Upper lobe of right lung (tissue), 1 donor: ENCODE measurements at regions not wholly inside any gene's neighbourhood (a gene's known extent, or its start where the extent isn't known, plus 50 kb on each side); places are given as distances from the start of the nearest gene placed in this dataset.

Experiments
- ATAC-seq: fragments of 200-7000 bp; cut with Tn5 transposase; one replicate; pipeline ENCODE4 v1.9.1; 2020; ENCODE audit warnings: mild to moderate bottlenecking, moderate library complexity
- DNase-seq: peaks from one replicate; pipeline ENCODE4 v3.0.0-alpha.2; 2020
- H3K27ac ChIP-seq: fragments of 200-600 bp; one replicate; pipeline ENCODE4 v1.8.0; 2022
- H3K27me3 ChIP-seq: fragments of 200-600 bp; one replicate; pipeline ENCODE4 v1.8.0; 2022; ENCODE audit warnings: mild to moderate bottlenecking
- H3K36me3 ChIP-seq: fragments of 200-600 bp; one replicate; pipeline ENCODE4 v1.8.0; 2022
- H3K4me1 ChIP-seq: fragments of 200-600 bp; one replicate; pipeline ENCODE4 v1.8.0; 2022
- H3K4me3 ChIP-seq: fragments of 200-600 bp; one replicate; pipeline ENCODE4 v1.8.0; 2022; ENCODE audit warnings: mild to moderate bottlenecking
- H3K9me3 ChIP-seq: fragments of 200-600 bp; one replicate; pipeline ENCODE4 v1.8.0; 2022
- intact Hi-C: fragments of 100-400 bp; cut with DNase I; formaldehyde crosslinking; loops from one replicate; pipeline ENCODE4 v1.11.0; 2022
- TF ChIP-seq, protein P1 (sequence below): fragments of 200-600 bp; IDR thresholded peaks from one replicate; pipeline ENCODE4 v1.8.0; 2022; ENCODE audit warnings: antibody characterized with exemption
- donor health status: DM: no; HTN: yes; CAD: no; lungs with severe emphysema.

DNA sequence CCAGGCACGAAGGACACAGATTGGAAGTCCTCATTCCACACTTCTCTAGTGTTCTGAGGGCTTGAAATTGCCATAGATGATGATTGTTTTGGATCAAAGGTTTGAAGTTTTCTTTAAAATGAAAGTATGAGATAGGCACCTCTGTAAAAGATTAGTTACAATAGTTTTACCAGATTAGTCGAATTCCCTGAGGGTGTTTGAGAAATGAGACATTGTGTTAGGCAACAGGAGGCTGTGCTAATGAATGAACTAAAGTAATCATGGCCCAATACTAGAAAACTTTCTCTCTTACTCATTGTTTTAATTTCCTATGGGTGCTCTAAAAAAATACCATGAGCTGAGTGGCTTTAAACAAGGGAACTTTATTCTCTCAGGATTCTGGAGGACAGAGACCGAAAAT is 421.7 kb downstream of the RNF144A start:
- Histone ChIP-seq H3K4me1 (no peaks in the 10 kb centered on the region), H3K27me3 (no peaks in the 10 kb centered on the region), H3K27ac (no peak overlapping the region), H3K4me3 (no peak overlapping the region), H3K9me3 (no peaks in the 10 kb centered on the region), H3K36me3 (no peaks in the 10 kb centered on the region)
- ATAC-seq = no peak
- intact Hi-C loops = no loop called here
- DNase-seq = no peak
- TF ChIP-seq, protein P1, sequence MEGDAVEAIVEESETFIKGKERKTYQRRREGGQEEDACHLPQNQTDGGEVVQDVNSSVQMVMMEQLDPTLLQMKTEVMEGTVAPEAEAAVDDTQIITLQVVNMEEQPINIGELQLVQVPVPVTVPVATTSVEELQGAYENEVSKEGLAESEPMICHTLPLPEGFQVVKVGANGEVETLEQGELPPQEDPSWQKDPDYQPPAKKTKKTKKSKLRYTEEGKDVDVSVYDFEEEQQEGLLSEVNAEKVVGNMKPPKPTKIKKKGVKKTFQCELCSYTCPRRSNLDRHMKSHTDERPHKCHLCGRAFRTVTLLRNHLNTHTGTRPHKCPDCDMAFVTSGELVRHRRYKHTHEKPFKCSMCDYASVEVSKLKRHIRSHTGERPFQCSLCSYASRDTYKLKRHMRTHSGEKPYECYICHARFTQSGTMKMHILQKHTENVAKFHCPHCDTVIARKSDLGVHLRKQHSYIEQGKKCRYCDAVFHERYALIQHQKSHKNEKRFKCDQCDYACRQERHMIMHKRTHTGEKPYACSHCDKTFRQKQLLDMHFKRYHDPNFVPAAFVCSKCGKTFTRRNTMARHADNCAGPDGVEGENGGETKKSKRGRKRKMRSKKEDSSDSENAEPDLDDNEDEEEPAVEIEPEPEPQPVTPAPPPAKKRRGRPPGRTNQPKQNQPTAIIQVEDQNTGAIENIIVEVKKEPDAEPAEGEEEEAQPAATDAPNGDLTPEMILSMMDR = no peak

DNA sequence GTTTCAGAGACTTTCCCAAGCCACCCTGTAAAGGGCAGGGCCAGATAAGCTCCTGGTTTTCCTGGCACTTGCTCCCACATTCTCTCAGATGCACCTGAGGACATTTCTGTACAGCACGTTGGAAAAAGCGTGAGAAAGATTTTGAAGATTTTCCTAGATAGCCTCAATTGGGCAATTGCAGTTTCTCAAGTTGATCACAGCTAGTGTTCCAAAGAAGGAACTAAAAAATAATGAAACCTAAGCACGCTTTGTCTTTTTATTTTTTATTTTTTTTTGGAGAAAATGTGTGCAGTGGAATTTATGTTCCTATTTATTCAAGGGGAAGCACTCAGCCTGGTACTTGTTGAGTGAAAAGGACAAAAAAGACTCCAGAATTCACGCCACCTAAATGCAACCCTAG is 429.1 kb downstream of the RNF144A start:
- Histone ChIP-seq H3K4me3 (no peak overlapping the region), H3K27me3 (no peaks in the 10 kb centered on the region), H3K4me1 (no peaks in the 10 kb centered on the region), H3K27ac (no peak overlapping the region), H3K9me3 (no peaks in the 10 kb centered on the region), H3K36me3 (no peaks in the 10 kb centered on the region)
- intact Hi-C loops = no loop called here
- no peak for DNase-seq
- TF ChIP-seq, protein P1 = no peak
- no peak for ATAC-seq

DNA sequence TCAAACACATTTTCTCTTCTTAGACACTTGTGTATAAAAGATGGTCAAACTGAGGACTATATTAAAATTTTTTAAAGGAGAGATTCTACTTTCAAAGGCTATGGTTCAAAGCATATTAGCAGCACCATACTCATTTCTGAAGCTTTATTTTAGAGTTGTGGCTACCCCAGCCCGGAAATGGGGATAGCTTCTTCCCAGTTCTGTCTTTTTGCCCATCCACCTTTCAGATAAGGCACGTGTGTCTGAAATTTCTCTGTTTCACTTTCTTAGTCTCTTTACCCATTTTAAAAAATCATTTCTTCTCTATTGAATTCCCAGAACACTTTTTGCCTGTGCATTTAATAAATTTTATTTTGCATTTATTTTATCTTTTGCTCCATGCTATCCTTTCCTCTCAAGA is 431.5 kb downstream of the RNF144A start:
- no peaks in the 10 kb centered on the region for H3K9me3 ChIP-seq
- ATAC-seq (no peak), DNase-seq (no peak)
- H3K4me3 ChIP-seq = no peak overlapping the region
- H3K27ac ChIP-seq = no peak overlapping the region
- no peaks in the 10 kb centered on the region for H3K4me1 ChIP-seq
- TF ChIP-seq, protein P1 = no peak
- intact Hi-C loops = no loop called here
- H3K36me3 ChIP-seq = no peaks in the 10 kb centered on the region
- H3K27me3 ChIP-seq = no peaks in the 10 kb centered on the region

DNA sequence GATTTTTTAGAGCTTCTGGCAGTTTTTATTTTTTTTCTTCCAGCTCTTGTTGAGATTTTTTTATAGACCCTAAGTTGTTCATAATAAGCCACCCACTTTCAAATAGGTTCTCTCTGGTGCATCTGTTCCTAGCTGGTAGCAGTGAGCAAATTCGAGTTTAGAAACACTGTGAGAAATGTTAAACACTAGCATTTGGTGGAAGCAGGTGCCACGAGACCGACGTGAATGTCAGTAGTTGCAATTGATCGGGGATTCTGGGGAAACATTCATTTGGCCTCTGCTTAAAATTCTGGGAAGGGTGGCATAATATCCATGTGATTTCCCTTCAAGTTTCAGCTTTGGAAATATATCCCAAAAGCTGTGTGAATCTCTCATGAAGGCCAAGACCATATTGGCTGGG is 435.0 kb downstream of the RNF144A start:
- intact Hi-C loops = no loop called here
- DNase-seq (no peak), ATAC-seq (no peak)
- H3K27me3 ChIP-seq = no peaks in the 10 kb centered on the region
- H3K4me3 ChIP-seq = no peak overlapping the region
- H3K9me3 ChIP-seq = no peaks in the 10 kb centered on the region
- no peak overlapping the region for H3K27ac ChIP-seq
- H3K4me1 ChIP-seq = no peaks in the 10 kb centered on the region
- H3K36me3 ChIP-seq = no peaks in the 10 kb centered on the region
- TF ChIP-seq, protein P1 = no peak

DNA sequence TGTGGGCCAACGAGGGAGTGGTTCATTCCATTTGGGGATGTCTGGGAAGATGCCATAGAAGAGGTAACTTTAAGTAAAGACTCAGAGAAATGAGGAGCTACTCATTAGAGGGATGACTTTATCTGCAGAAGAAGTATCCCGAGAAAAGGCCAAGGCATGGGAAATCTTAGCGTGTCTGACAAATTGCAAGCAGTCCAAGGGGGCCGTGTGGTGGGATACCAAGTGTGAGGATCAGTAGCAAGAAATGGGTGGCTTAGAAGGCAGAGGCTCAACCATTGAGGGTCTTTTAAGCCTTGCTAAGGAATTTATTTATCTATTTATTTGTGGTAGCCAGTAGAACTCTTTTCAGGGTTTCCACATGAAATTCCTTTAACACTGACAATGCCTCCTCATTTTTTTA is 436.4 kb downstream of the RNF144A start:
- DNase-seq (no peak), ATAC-seq (no peak)
- Histone ChIP-seq H3K36me3 (no peaks in the 10 kb centered on the region), H3K27ac (no peak overlapping the region), H3K9me3 (no peaks in the 10 kb centered on the region), H3K4me1 (no peaks in the 10 kb centered on the region), H3K27me3 (no peaks in the 10 kb centered on the region), H3K4me3 (no peak overlapping the region)
- intact Hi-C loops = no loop called here
- TF ChIP-seq, protein P1 = no peak

DNA sequence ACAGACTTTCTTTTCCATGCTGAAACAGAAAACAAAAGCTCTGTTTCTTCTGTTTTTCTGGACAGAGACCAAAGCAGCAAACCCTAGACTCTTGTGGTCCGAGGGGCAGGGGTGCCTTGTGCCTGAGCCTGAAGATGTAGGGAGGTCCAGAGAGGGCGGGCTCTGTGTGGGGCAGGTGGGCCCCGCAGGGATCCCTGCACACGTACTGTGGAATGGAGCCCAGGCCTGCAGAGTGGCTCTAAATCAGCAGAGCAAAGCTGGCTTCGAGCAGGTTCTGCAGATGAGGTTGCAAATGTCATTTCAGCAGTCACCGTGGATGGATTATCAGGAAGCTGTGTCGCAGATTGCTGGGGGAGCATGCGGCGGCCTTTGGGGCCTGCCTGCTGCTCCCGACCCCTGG is 438.6 kb downstream of the RNF144A start:
- ATAC-seq = no peak

More for the DNA sequence above, 438.6 kb downstream of the RNF144A start:
- H3K36me3 ChIP-seq = no peaks in the 10 kb centered on the region
- TF ChIP-seq, protein P1 = no peak
- no peaks in the 10 kb centered on the region for H3K4me1 ChIP-seq
- H3K27ac ChIP-seq = no peak overlapping the region
- no peaks in the 10 kb centered on the region for H3K27me3 ChIP-seq
- H3K4me3 ChIP-seq = no peak overlapping the region
- no peaks in the 10 kb centered on the region for H3K9me3 ChIP-seq
- DNase-seq = no peak
- intact Hi-C loops = no loop called here
